UCSD-AML1 (cell line): ENCODE measurements at regions not wholly inside any gene's neighbourhood (a gene's known extent, or its start where the extent isn't known, plus 50 kb on each side); places are given as distances from the start of the nearest gene placed in this dataset.
"Not testable (repeated sequence)": the region's sequence is repeated elsewhere in the genome, so short reads cannot be mapped to it uniquely, and the experiment has no call there.

ENCODE experiments used
- DNase-seq: peaks from one replicate; lab custom pipeline; 2025; ENCODE audit not compliant: unreplicated experiment; lab: John Stamatoyannopoulos, UW

- DNase-seq, result no peak
Measured at GRCh38 chr14:98189511-98189910, 1082.5 kb downstream of the BCL11B start.

GRCh38 chr14:98189944-98190343, 1082.1 kb downstream of the BCL11B start:
- no peak for DNase-seq

GRCh38 chr14:98192946-98193345, 1079.1 kb downstream of the BCL11B start:
- no peak for DNase-seq

GRCh38 chr14:98194821-98195220, 1077.2 kb downstream of the BCL11B start:
- DNase-seq, result no peak

GRCh38 chr14:98195256-98195655, 1076.7 kb downstream of the BCL11B start:
- DNase-seq, result no peak

GRCh38 chr14:98197933-98198332, 1074.1 kb downstream of the BCL11B start:
- DNase-seq, result no peak

GRCh38 chr14:98198385-98198784, 1073.6 kb downstream of the BCL11B start:
- DNase-seq, result no peak

- DNase-seq, result no peak
Measured at GRCh38 chr14:98200601-98201000, 1071.4 kb downstream of the BCL11B start.

- DNase-seq, result no peak
Measured at GRCh38 chr14:98203421-98203820, 1068.6 kb downstream of the BCL11B start.

GRCh38 chr14:98204139-98204538, 1067.9 kb downstream of the BCL11B start:
- no peak for DNase-seq

- DNase-seq, result no peak
Measured at GRCh38 chr14:98207415-98207814, 1064.6 kb downstream of the BCL11B start.

GRCh38 chr14:98208211-98208611, 1063.8 kb downstream of the BCL11B start:
- DNase-seq, result no peak

GRCh38 chr14:98208943-98209342, 1063.1 kb downstream of the BCL11B start:
- no peak for DNase-seq

GRCh38 chr14:98210045-98210672, 1061.8 kb downstream of the BCL11B start:
- DNase-seq, result no peak

- no peak for DNase-seq
Measured at GRCh38 chr14:98217530-98217929, 1054.5 kb downstream of the BCL11B start.

GRCh38 chr14:98218218-98218617, 1053.8 kb downstream of the BCL11B start:
- DNase-seq, result no peak

- DNase-seq, result no peak
Measured at GRCh38 chr14:98219638-98220037, 1052.4 kb downstream of the BCL11B start.

- DNase-seq, result no peak
Measured at GRCh38 chr14:98223106-98223505, 1048.9 kb downstream of the BCL11B start.

GRCh38 chr14:98223710-98224109, 1048.3 kb downstream of the BCL11B start:
- not testable (repeated sequence) for DNase-seq

- DNase-seq, result no peak
Measured at GRCh38 chr14:98226411-98226810, 1045.6 kb downstream of the BCL11B start.

GRCh38 chr14:98227000-98227726, 1044.8 kb downstream of the BCL11B start:
- no peak for DNase-seq

GRCh38 chr14:98227727-98228111, 1044.3 kb downstream of the BCL11B start:
- DNase-seq, result no peak
